ENCODE measurements at regions not wholly inside any gene's neighbourhood (a gene's known extent, or its start where the extent isn't known, plus 50 kb on each side); places are given as distances from the start of the nearest gene placed in this dataset.

DNA sequence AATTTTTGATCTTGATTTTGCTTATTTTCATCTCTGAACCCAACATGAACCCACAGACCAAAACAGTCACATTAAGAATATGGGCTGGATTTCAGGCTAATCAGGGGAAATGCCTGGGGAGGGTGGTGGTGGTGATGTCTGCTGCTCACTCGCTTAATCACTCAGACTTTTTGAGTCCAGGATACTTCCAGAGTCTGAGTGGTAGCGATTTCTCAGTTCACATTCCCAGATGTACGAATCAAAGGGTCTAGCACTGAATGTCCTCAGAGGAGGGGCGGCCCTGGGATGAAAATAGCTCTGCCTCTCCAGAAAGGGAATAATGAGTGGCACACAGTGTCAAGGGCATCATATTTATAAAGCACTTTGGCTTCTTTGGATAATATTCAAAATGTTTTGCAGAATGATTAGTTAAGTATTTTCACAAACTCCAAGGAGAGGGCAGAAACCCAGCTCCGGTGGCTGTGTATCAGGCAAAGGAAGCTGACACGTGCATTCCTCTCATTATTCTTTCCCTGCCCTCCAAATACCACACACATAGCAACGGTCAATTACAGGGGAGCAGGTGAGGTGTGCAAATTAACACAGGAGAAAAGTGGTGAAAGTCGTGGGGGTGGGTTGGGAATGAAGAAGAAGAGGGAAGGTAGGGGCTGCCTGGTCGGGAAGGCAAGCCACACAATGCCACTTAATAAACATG lies 345.2 kb upstream of the RSPO3 start:
- no peaks in the 10 kb centered on the region for H3K4me1 ChIP-seq
- no peak overlapping the region for H3K4me3 ChIP-seq
- no peak for TF ChIP-seq EP300 (IDR thresholded peaks at IDR 0.05)
- TF ChIP-seq POLR2AphosphoS5 (IDR thresholded peaks at IDR 0.05) = no peak
- TF ChIP-seq POLR2A (IDR thresholded peaks at IDR 0.05) = no peak
- no peak for TF ChIP-seq CTCF (IDR thresholded peaks at IDR 0.05)
- WGBS, 2 donors = 30 to 42% methylated on average over 9 of the region's 9 CpGs
- no peaks in the 10 kb centered on the region for H3K27me3 ChIP-seq
- intact Hi-C loops (cut with DNase I) = no loop called here
- no peak for DNase-seq
- peak overlapping the region in 1 of 4 donors; percentile 63 for H3K27ac ChIP-seq
- no peaks in the 10 kb centered on the region for H3K9me3 ChIP-seq
- H3K36me3 ChIP-seq = no peaks in the 10 kb centered on the region

- no peak overlapping the region for H3K4me3 ChIP-seq
- H3K36me3 ChIP-seq = no peaks in the 10 kb centered on the region
- TF ChIP-seq EP300 (IDR thresholded peaks at IDR 0.05) = no peak
- no peak for TF ChIP-seq POLR2AphosphoS5 (IDR thresholded peaks at IDR 0.05)
- no peak for TF ChIP-seq POLR2A (IDR thresholded peaks at IDR 0.05)
- no peak for TF ChIP-seq CTCF (IDR thresholded peaks at IDR 0.05)
- DNase-seq = no peak
- 80 to 93% methylated on average over 3 of the region's 3 CpGs for WGBS, 2 donors
- H3K9me3 ChIP-seq = no peaks in the 10 kb centered on the region
- H3K4me1 ChIP-seq = peaks cover 0 to 3% (median 3%) of the 10 kb centered on the region in 4 donors
- intact Hi-C loops (cut with DNase I) = no loop called here
- no peak overlapping the region for H3K27ac ChIP-seq
- no peaks in the 10 kb centered on the region for H3K27me3 ChIP-seq
Observed at GRCh38 chr6:126779331-126779730, 339.1 kb upstream of the RSPO3 start.

- TF ChIP-seq POLR2A (IDR thresholded peaks at IDR 0.05) (no peak), CTCF (IDR thresholded peaks at IDR 0.05) (no peak), POLR2AphosphoS5 (IDR thresholded peaks at IDR 0.05) (no peak), EP300 (IDR thresholded peaks at IDR 0.05) (no peak)
- peaks cover 0 to 12% (median 10%) of the 10 kb centered on the region in 4 donors for H3K4me1 ChIP-seq
- no peak for DNase-seq
- no peaks in the 10 kb centered on the region for H3K27me3 ChIP-seq
- no peaks in the 10 kb centered on the region for H3K36me3 ChIP-seq
- H3K27ac ChIP-seq = no peak overlapping the region
- no peak overlapping the region for H3K4me3 ChIP-seq
- WGBS, 2 donors = 51 to 64% methylated on average over 2 of the region's 2 CpGs
- intact Hi-C loops (cut with DNase I) = no loop called here
- H3K9me3 ChIP-seq = no peaks in the 10 kb centered on the region
Observed at GRCh38 chr6:126781582-126781981, 336.9 kb upstream of the RSPO3 start.

GRCh38 chr6:126784161-126784790 lies 334.2 kb upstream of the RSPO3 start:
- no peak for DNase-seq
- intact Hi-C loops (cut with DNase I) = no loop called here
- TF ChIP-seq POLR2A (IDR thresholded peaks at IDR 0.05) (no peak), POLR2AphosphoS5 (IDR thresholded peaks at IDR 0.05) (no peak)
- WGBS, 2 donors = 56 to 63% methylated on average over 2 of the region's 2 CpGs
- no peak overlapping the region for H3K4me3 ChIP-seq
- no peaks in the 10 kb centered on the region for H3K36me3 ChIP-seq
- no peaks in the 10 kb centered on the region for H3K9me3 ChIP-seq
- no peaks in the 10 kb centered on the region for H3K27me3 ChIP-seq
- no peak overlapping the region for H3K27ac ChIP-seq
- H3K4me1 ChIP-seq = peaks cover 0 to 33% (median 26%) of the 10 kb centered on the region in 4 donors

DNA sequence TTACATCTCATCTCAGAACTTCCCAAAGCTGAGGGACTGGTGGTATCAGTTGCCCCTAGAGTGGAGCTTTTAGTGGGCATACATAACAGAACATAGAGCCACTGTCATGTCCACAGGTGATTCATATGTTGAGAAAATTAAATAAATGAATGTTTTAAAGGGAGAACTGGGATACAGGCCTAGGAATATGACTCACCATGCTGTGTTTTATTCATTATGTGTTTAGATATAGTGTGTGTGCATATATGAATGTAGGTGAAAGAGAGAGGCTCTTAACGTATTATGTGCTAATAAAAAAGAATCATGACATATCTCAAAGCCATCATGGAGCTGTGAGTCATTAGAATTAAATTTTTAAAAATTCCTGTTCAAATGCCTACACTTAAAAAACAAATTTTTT lies 332.2 kb upstream of the RSPO3 start:
- no peak overlapping the region for H3K27ac ChIP-seq
- H3K27me3 ChIP-seq = no peaks in the 10 kb centered on the region
- DNase-seq = no peak

More for the DNA sequence above, 332.2 kb upstream of the RSPO3 start:
- intact Hi-C loops (cut with DNase I) = no loop called here
- Histone ChIP-seq H3K36me3 (no peaks in the 10 kb centered on the region), H3K4me3 (no peak overlapping the region), H3K9me3 (no peaks in the 10 kb centered on the region), H3K4me1 (peaks cover 0 to 33% (median 27%) of the 10 kb centered on the region in 4 donors)
- 55 to 81% methylated on average over 1 of the region's 1 CpG for WGBS, 2 donors
- no peak for TF ChIP-seq POLR2AphosphoS5 (IDR thresholded peaks at IDR 0.05)
- TF ChIP-seq EP300 (IDR thresholded peaks at IDR 0.05) = no peak
- TF ChIP-seq POLR2A (IDR thresholded peaks at IDR 0.05) = no peak
- TF ChIP-seq CTCF (IDR thresholded peaks at IDR 0.05) = no peak
